Kidney (tissue), 13 donors: ENCODE measurements at regions not wholly inside any gene's neighbourhood (a gene's known extent, or its start where the extent isn't known, plus 50 kb on each side); places are given as distances from the start of the nearest gene placed in this dataset.

Experiments used
- DNase-seq, 5 donors: peaks; one replicate each; pipeline ENCODE4 v3.0.0-alpha.2; 2013 to 2020
- FAIRE-seq: peaks from 2 replicates; lab custom pipeline; 2012; peaks lifted over from hg19 to GRCh38; lab: Jason Lieb, UNC
- H3K27ac ChIP-seq, 2 donors: one replicate each; pipeline ENCODE4 v1.7.0; 2013; ENCODE audit warnings: low read depth in 2 of 2, low read length in 2 of 2, inconsistent platforms in 1 of 2
- H3K27me3 ChIP-seq: one replicate; pipeline ENCODE4 v1.7.1; 2013; ENCODE audit warnings: low read length, inconsistent platforms; ENCODE audit not compliant: control insufficient read depth, insufficient read depth
- H3K36me3 ChIP-seq, 3 donors: one replicate each; pipeline versions ENCODE4 v1.7.0 to v1.7.1; 2013; ENCODE audit warnings: low read length in 3 of 3, control low read depth in 1 of 3, inconsistent platforms in 1 of 3; ENCODE audit not compliant: insufficient read depth in 3 of 3, control insufficient read depth in 2 of 3
- H3K4me1 ChIP-seq, 3 donors: one replicate each; pipeline versions ENCODE4 v1.7.0 to v1.7.1; 2013; ENCODE audit warnings: low read length in 3 of 3, inconsistent platforms in 1 of 3, low read depth in 1 of 3; ENCODE audit not compliant: control insufficient read depth in 2 of 3, insufficient read depth in 2 of 3
- H3K4me3 ChIP-seq, 3 donors: one replicate each; pipeline versions ENCODE4 v1.7.0 to v1.8.1; 2013; ENCODE audit warnings: low read length in 3 of 3, control low read depth in 1 of 3, inconsistent platforms in 1 of 3
- H3K9ac ChIP-seq, 3 donors: one replicate each; pipeline versions ENCODE4 v1.7.0 to v1.7.1; 2013; ENCODE audit warnings: low read length in 3 of 3, control low read depth in 1 of 3, inconsistent platforms in 1 of 3
- H3K9me3 ChIP-seq, 3 donors: one replicate each; pipeline versions ENCODE4 v1.7.0 to v1.7.1; 2013; ENCODE audit warnings: low read length in 3 of 3, control low read depth in 1 of 3, inconsistent platforms in 1 of 3; ENCODE audit not compliant: control insufficient read depth in 2 of 3, insufficient read depth in 1 of 3
- intact Hi-C: fragments of 100-400 bp; cut with DNase I; formaldehyde crosslinking; loops from one replicate; pipeline ENCODE4 v1.11.1; 2022
- TF ChIP-seq, protein P1 (sequence below): IDR thresholded peaks from 3 replicates; pipeline ENCODE4 v1.5.1; 2012; ENCODE audit warnings: mild to moderate bottlenecking, moderate library complexity, borderline replicate concordance; ENCODE audit not compliant: insufficient read depth; ENCODE audit errors: extremely low read depth
- donor health status: control.
- donor health status: control.
- donor health status: control.
- donor health status: control.
- donor health status: control.
- donor health status: DM: yes; HTN: yes; CAD: no.
- donor health status: Normal renal cell carcinoma (clear cell type).

DNA sequence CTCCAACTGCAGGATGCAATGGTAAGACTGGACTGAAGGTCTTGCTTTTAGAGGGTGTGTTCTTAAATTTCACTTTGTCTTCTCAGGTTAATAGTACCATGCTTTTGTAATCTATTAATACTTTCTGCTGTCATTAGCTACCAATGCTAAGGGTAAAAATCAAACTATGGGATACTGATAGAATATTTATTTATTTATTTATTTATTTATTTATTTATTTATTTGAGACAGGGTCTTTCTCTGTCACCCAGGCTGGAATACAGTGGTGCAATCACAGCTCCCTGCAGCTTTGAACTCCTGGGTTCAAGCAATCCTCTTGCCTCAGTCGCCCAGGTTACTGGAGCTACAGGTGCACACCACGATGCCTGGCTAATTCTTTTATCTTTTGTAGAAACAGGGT lies 152.1 kb downstream of the SPP2 start:
- H3K4me3 ChIP-seq: no peak overlapping the region
- TF ChIP-seq, protein P1, sequence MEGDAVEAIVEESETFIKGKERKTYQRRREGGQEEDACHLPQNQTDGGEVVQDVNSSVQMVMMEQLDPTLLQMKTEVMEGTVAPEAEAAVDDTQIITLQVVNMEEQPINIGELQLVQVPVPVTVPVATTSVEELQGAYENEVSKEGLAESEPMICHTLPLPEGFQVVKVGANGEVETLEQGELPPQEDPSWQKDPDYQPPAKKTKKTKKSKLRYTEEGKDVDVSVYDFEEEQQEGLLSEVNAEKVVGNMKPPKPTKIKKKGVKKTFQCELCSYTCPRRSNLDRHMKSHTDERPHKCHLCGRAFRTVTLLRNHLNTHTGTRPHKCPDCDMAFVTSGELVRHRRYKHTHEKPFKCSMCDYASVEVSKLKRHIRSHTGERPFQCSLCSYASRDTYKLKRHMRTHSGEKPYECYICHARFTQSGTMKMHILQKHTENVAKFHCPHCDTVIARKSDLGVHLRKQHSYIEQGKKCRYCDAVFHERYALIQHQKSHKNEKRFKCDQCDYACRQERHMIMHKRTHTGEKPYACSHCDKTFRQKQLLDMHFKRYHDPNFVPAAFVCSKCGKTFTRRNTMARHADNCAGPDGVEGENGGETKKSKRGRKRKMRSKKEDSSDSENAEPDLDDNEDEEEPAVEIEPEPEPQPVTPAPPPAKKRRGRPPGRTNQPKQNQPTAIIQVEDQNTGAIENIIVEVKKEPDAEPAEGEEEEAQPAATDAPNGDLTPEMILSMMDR: no peak
- no peaks in the 10 kb centered on the region for H3K4me1 ChIP-seq
- H3K27me3 ChIP-seq: no peaks in the 10 kb centered on the region
- H3K9ac ChIP-seq: no peak overlapping the region
- DNase-seq (no peak), FAIRE-seq (no peak)
- H3K36me3 ChIP-seq: no peaks in the 10 kb centered on the region
- H3K9me3 ChIP-seq: peaks cover 0 to 8% (median 0%) of the 10 kb centered on the region in 3 donors
- intact Hi-C loops: no loop called here
- no peak overlapping the region for H3K27ac ChIP-seq

DNA sequence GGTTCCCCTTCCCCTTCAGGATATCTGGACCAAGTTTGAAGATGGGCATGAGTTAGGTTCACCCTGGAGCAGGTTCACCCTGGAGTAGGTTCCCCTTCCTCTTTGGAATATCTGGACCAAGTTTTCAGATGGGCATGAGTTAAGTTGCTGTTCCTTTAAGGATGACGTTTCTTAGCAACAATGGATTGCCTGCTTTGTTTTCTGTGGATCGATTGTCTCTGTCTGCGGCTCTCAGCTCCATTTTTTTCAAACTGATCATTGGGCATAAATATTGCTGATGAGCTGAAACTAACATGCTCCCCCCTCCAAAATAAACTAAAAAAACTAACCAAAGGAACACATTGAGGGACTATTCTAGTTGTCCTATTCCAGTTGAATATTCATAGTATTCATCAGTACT lies 149.5 kb downstream of the SPP2 start:
- H3K9ac ChIP-seq: no peak overlapping the region
- TF ChIP-seq, protein P1: no peak
- no peaks in the 10 kb centered on the region for H3K9me3 ChIP-seq
- DNase-seq (no peak), FAIRE-seq (no peak)
- H3K4me3 ChIP-seq: no peak overlapping the region
- no peaks in the 10 kb centered on the region for H3K27me3 ChIP-seq
- H3K27ac ChIP-seq: no peak overlapping the region
- H3K36me3 ChIP-seq: no peaks in the 10 kb centered on the region
- no peaks in the 10 kb centered on the region for H3K4me1 ChIP-seq
- intact Hi-C loops: no loop called here

DNA sequence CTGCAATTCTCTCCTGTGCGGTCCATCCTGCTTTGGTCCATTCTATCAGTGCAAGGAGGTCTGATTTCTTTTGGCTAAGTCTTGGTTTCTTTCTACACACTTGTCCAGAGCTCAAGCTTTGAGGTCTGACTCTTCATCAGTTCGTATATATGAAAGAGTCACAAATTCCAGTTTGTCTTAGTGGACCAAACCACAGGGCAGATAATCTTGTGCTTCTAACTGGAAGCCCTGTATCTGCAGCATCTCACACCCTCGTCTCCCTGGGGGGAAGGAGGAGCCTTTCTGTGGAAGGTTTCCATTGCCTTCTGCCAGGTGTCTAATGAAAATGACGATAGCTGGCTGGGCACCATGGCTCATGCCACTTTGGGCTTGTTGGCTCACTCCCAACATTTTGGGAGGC lies 148.5 kb downstream of the SPP2 start:
- TF ChIP-seq, protein P1: no peak
- H3K27ac ChIP-seq: no peak overlapping the region
- no peak for FAIRE-seq

DNA sequence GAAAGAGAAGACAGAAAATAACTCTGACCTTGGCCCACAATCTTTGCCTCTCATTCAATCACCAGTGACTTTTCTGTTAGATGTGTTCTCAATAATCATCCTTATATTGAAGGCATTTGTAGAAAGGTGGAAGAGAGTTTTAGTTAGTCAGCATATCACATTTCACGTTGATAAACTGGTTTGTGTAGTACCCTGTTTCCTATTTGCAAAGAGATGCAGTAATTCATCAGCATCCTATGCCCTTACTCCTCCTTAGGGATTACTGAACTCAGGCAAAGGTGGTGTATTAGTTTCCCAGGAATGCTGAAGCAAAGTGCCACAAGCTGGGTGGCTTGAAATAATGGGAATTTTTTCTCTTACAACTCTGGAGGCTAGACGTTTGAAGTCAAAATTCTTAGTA lies 145.0 kb downstream of the SPP2 start:
- Histone ChIP-seq H3K36me3 (no peaks in the 10 kb centered on the region), H3K4me3 (no peak overlapping the region), H3K27ac (no peak overlapping the region), H3K9me3 (no peaks in the 10 kb centered on the region), H3K27me3 (no peaks in the 10 kb centered on the region), H3K9ac (no peak overlapping the region), H3K4me1 (no peaks in the 10 kb centered on the region)
- FAIRE-seq (no peak), DNase-seq (no peak)
- intact Hi-C loops: no loop called here
- TF ChIP-seq, protein P1: no peak

More for the DNA sequence above, 148.5 kb downstream of the SPP2 start:
- Histone ChIP-seq H3K9me3 (no peaks in the 10 kb centered on the region), H3K4me1 (no peaks in the 10 kb centered on the region), H3K36me3 (no peaks in the 10 kb centered on the region), H3K4me3 (no peak overlapping the region), H3K9ac (no peak overlapping the region), H3K27me3 (no peaks in the 10 kb centered on the region)
- intact Hi-C loops: no loop called here
- DNase-seq: no peak
